Lower leg skin (tissue), 3 donors: ENCODE measurements at regions not wholly inside any gene's neighbourhood (a gene's known extent, or its start where the extent isn't known, plus 50 kb on each side); places are given as distances from the start of the nearest gene placed in this dataset.

ENCODE experiments used
- CTCF ChIP-seq, 3 donors: fragments of 450-650 bp; IDR thresholded peaks; one replicate each; pipeline ENCODE4 v1.5.1; 2016; ENCODE audit warnings: antibody characterized with exemption in 3 of 3, mild to moderate bottlenecking in 3 of 3, moderate library complexity in 2 of 3
- POLR2A ChIP-seq, 2 donors: fragments of 450-650 bp; IDR thresholded peaks; one replicate each; pipeline ENCODE4 v1.6.1; 2016 to 2017; ENCODE audit warnings: antibody characterized with exemption in 2 of 2, mild to moderate bottlenecking in 1 of 2, moderate library complexity in 1 of 2

- TF ChIP-seq CTCF (IDR thresholded peaks at IDR 0.05), result no peak
- no peak for TF ChIP-seq POLR2A (IDR thresholded peaks at IDR 0.05)
Measured at GRCh38 chr14:97827746-97828145, 1030.6 kb downstream of the VRK1 start.
